ENCODE measurements at regions not wholly inside any gene's neighbourhood (a gene's known extent, or its start where the extent isn't known, plus 50 kb on each side); places are given as distances from the start of the nearest gene placed in this dataset.
"Not testable (repeated sequence)": the region's sequence is repeated elsewhere in the genome, so short reads cannot be mapped to it uniquely, and the experiment has no call there.

DNA sequence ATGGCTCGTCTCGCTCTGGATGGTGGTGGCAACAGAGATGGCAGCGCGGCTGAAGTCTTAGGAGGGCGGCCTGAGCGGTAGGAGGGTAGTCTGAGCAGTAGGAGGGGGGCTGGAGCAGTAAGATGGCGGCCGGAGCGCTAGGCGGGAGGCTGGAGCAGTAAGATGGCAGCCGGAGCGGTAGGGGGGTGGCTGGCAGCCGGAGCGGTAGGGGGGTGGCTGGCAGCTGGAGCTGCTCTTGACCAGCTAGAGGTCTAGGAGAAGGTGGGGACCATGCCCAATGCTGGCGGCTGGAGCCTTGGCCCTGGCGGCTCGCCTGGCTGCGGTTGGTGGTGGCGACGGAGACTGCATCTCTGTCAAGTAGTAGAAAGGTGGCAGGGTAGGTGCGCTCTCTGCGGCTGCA lies 1262.7 kb downstream of the SPATA31A7 start:
- DNase-seq (ENCODE audit: low spot score); FAIRE-seq: not testable (repeated sequence)

DNA sequence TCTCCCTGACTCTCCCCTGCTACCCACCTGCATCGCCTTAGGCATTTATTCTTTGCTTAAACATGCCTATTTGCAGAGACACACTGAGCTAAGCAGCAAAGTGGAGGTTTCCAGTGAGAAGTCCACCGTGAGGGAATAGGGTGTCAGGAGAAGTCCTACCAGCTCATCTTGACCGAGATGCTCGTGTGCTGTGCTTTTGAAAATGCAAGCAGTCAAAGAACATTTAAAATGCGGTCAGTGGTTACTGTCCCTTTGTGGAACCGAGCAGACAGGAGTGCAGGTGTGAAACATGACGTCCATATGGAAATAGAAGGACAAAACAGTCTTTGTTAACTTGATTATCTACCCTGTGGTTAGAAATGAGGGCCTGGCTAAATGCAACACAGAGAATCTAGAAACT lies 1274.3 kb downstream of the SPATA31A7 start:
- peak; percentile 63 for FAIRE-seq
- DNase-seq (ENCODE audit: low spot score), result not testable (repeated sequence)

DNA sequence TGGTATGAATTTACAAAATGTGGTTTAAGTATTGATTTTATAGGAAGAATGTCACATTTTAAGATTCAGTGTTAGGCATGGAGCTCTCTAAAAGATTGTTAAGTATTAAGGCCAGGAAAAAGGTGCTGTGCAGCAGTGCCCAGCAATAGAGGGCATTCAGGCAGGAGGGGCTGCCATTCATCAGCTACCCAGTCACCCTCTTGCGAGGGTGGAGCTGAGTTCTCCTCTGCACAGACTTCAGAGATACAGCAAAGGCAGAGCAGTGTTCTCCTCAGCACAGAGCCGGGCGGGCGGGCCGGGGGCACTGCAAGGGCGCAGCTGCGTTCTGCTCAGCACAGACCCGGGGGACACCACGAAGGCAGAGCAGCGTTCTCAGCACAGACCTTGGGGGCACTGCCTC lies 1275.1 kb downstream of the SPATA31A7 start:
- FAIRE-seq, result not testable (repeated sequence)

More for the DNA sequence above, 1275.1 kb downstream of the SPATA31A7 start:
- not testable (repeated sequence) for DNase-seq (ENCODE audit: low spot score)
